GM12873 (cell line): ENCODE measurements at regions not wholly inside any gene's neighbourhood (a gene's known extent, or its start where the extent isn't known, plus 50 kb on each side); places are given as distances from the start of the nearest gene placed in this dataset.

Source experiments
- CTCF ChIP-seq: IDR thresholded peaks from 2 replicates; pipeline ENCODE4 v1.5.1; 2012; ENCODE audit warnings: low read depth, mild to moderate bottlenecking, moderate library complexity, low read length, control low read depth; ENCODE audit not compliant: insufficient read depth; ENCODE audit errors: missing control alignments

- TF ChIP-seq CTCF = no peak
Measured at GRCh38 chr4:98758182-98758581, 99.8 kb upstream of the TSPAN5 start.

- TF ChIP-seq CTCF = no peak
Measured at GRCh38 chr4:98754736-98755135, 96.3 kb upstream of the TSPAN5 start.

- TF ChIP-seq CTCF = no peak
Measured at GRCh38 chr4:98749206-98749605, 90.8 kb upstream of the TSPAN5 start.

DNA sequence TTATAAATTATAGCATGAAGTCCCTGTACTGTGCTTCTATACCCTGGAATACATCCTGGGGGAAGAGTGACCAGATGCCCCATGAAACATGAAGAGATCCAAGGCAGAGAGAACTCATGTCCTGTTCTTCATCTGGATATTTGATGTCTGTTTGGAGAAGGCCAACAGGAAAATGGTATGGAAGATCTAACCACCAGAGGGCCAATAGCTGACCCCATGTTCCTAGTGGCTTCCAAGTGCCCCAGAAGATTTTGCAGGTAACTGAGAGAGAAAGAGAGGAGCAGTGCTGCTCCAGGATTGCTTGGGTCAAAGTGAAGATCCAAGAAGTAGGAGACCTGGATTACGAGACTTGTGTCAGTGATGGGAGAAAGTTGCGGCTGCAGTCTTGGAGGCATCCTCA lies 90.2 kb upstream of the TSPAN5 start:
- TF ChIP-seq CTCF = no peak

- TF ChIP-seq CTCF = no peak
Measured at GRCh38 chr4:98747393-98748091, 89.1 kb upstream of the TSPAN5 start.

DNA sequence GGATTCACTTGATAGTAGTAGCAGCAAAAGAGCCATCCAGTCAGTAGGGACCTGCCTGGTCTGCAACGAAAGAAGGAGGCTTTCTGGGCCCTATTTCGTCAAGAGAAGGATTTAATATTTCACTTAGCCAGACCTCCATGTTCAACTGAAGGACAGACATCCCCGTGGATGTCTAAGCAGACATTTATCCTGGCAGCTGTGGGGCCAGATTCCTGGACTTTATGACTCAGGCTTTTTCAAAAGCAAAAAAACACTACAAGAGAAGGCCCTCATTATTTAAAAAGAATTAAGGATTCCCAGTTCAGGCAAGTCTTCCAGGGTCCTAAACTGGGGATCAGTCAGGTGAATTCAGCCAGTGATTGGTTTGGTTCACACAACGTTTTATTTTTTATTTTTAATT lies 88.5 kb upstream of the TSPAN5 start:
- no peak for TF ChIP-seq CTCF

- TF ChIP-seq CTCF = no peak
Measured at GRCh38 chr4:98746530-98746929, 88.1 kb upstream of the TSPAN5 start.
